ENCODE measurements at regions not wholly inside any gene's neighbourhood (a gene's known extent, or its start where the extent isn't known, plus 50 kb on each side); places are given as distances from the start of the nearest gene placed in this dataset.

DNA sequence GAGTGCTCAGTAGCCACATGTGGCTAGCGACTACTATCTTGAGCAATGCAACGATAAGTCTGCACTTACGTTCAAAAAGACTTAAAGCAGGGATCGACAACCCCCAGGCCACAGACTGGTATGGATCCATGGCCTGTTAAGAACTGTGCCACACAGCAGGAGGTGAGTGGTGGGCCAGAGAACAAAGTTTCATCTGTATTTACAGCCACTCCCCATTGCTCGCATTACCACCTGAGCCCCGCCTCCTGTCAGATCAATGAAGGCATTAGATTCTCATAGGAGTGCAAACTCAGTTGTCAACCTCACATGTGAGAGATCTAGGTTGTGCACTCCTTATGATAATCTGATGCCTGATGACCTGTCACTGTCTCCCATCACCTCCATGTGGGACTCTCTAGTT is 103.6 kb upstream of the ZRANB2 start:
- DNase-seq (ENCODE audit: low spot score), result no peak
- no peaks in the 10 kb centered on the region for H3K4me1 ChIP-seq (ENCODE audit: insufficient read depth, low read length, poor library complexity, severe bottlenecking)
- no peaks in the 10 kb centered on the region for H3K9me3 ChIP-seq (ENCODE audit: low read depth, low read length, poor library complexity, severe bottlenecking)
- H3K27me3 ChIP-seq (replicated peaks; ENCODE audit: insufficient read depth, low read depth, low read length, poor library complexity), result no peaks in the 10 kb centered on the region
- no peak overlapping the region for H3K4me3 ChIP-seq (ENCODE audit: low read depth, low read length, poor library complexity, severe bottlenecking)
- intact Hi-C loops (cut with micrococcal nuclease; ENCODE audit: unreplicated experiment), result no loop called here
- CTCF ChIA-PET, result no interaction called here
- BruUV-seq (replicated peaks), result no TSS peak
- TF ChIP-seq, protein P1, sequence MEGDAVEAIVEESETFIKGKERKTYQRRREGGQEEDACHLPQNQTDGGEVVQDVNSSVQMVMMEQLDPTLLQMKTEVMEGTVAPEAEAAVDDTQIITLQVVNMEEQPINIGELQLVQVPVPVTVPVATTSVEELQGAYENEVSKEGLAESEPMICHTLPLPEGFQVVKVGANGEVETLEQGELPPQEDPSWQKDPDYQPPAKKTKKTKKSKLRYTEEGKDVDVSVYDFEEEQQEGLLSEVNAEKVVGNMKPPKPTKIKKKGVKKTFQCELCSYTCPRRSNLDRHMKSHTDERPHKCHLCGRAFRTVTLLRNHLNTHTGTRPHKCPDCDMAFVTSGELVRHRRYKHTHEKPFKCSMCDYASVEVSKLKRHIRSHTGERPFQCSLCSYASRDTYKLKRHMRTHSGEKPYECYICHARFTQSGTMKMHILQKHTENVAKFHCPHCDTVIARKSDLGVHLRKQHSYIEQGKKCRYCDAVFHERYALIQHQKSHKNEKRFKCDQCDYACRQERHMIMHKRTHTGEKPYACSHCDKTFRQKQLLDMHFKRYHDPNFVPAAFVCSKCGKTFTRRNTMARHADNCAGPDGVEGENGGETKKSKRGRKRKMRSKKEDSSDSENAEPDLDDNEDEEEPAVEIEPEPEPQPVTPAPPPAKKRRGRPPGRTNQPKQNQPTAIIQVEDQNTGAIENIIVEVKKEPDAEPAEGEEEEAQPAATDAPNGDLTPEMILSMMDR (conservative IDR thresholded peaks at IDR 0.05; ENCODE audit: low read depth, low read length), result no peak
- TF ChIP-seq EZH2 (IDR thresholded peaks at IDR 0.05; ENCODE audit: borderline replicate concordance, low read depth, low read length, poor library complexity, severe bottlenecking), result no peak
- H3K27ac ChIP-seq (ENCODE audit: low read depth, low read length, poor library complexity, severe bottlenecking), result no peak overlapping the region
- POLR2A ChIA-PET (ENCODE audit: low non-redundant PET), result no interaction called here
- no peaks in the 10 kb centered on the region for H3K36me3 ChIP-seq (ENCODE audit: insufficient read depth, low read length, poor library complexity, severe bottlenecking)

DNA sequence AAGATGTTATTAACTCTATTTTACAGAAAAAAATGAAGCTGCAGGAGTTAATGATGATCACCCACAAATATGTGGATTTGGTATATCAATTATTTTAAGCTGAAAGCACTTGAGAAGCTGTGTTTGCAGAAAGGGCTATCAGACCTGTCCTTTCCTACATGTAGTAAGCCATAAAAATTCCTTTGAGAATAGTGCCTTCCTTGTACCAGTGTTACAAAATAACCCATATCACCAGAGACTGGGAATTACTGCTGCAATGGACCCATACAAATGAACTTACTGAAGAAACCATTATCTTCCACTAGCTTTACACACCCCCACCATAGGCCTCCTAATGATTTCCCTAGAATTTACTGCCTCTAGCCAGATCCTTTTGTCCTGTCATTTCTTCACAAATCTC is 99.2 kb upstream of the ZRANB2 start:
- intact Hi-C loops (cut with micrococcal nuclease; ENCODE audit: unreplicated experiment), result no loop called here

DNA sequence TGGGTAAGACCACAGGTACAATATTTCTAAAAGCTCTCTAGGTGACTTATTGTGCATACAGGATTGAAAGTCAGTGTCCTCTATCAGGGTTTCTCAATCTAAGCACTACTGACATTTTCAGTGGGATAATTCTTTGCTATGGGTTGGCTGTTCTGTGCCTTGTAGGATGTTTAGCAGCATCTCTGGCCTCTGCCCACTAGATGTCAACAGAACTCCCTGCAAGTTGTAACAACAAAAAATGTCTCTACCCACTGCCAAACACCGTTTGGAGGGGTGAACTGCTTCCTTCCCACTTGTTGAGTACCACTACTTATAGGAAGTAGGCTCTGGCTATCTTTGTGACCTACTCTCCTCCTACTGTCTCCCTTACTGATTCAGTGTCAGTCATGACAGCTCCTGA is 90.1 kb upstream of the ZRANB2 start:
- peaks cover 5% of the 10 kb centered on the region for H3K4me1 ChIP-seq (ENCODE audit: insufficient read depth, low read length, poor library complexity, severe bottlenecking)
- intact Hi-C loops (cut with micrococcal nuclease; ENCODE audit: unreplicated experiment), result no loop called here
- ChIA-PET POLR2A (ENCODE audit: low non-redundant PET) (no interaction called here), CTCF (no interaction called here)
- TF ChIP-seq, protein P1 (conservative IDR thresholded peaks at IDR 0.05; ENCODE audit: low read depth, low read length), result peak; percentile 38; the same call in 1 of the 2 replicates
- no peak for TF ChIP-seq EZH2 (IDR thresholded peaks at IDR 0.05; ENCODE audit: borderline replicate concordance, low read depth, low read length, poor library complexity, severe bottlenecking)
- peak; percentile 29 for DNase-seq (ENCODE audit: low spot score)
- no TSS peak for BruUV-seq (replicated peaks)
- H3K9me3 ChIP-seq (ENCODE audit: low read depth, low read length, poor library complexity, severe bottlenecking), result no peaks in the 10 kb centered on the region
- H3K27me3 ChIP-seq (replicated peaks; ENCODE audit: insufficient read depth, low read depth, low read length, poor library complexity), result no peaks in the 10 kb centered on the region
- no peaks in the 10 kb centered on the region for H3K36me3 ChIP-seq (ENCODE audit: insufficient read depth, low read length, poor library complexity, severe bottlenecking)
- H3K27ac ChIP-seq (ENCODE audit: low read depth, low read length, poor library complexity, severe bottlenecking), result no peak overlapping the region
- no peak overlapping the region for H3K4me3 ChIP-seq (ENCODE audit: low read depth, low read length, poor library complexity, severe bottlenecking)

More for the DNA sequence above, 99.2 kb upstream of the ZRANB2 start:
- H3K27me3 ChIP-seq (replicated peaks; ENCODE audit: insufficient read depth, low read depth, low read length, poor library complexity), result no peaks in the 10 kb centered on the region
- no peak for TF ChIP-seq EZH2 (IDR thresholded peaks at IDR 0.05; ENCODE audit: borderline replicate concordance, low read depth, low read length, poor library complexity, severe bottlenecking)
- TF ChIP-seq, protein P1 (conservative IDR thresholded peaks at IDR 0.05; ENCODE audit: low read depth, low read length), result no peak
- CTCF ChIA-PET, result no interaction called here
- H3K27ac ChIP-seq (ENCODE audit: low read depth, low read length, poor library complexity, severe bottlenecking), result no peak overlapping the region
- no peaks in the 10 kb centered on the region for H3K4me1 ChIP-seq (ENCODE audit: insufficient read depth, low read length, poor library complexity, severe bottlenecking)
- DNase-seq (ENCODE audit: low spot score), result no peak
- no peaks in the 10 kb centered on the region for H3K9me3 ChIP-seq (ENCODE audit: low read depth, low read length, poor library complexity, severe bottlenecking)
- POLR2A ChIA-PET (ENCODE audit: low non-redundant PET), result no interaction called here
- no peak overlapping the region for H3K4me3 ChIP-seq (ENCODE audit: low read depth, low read length, poor library complexity, severe bottlenecking)
- BruUV-seq (replicated peaks), result no TSS peak
- H3K36me3 ChIP-seq (ENCODE audit: insufficient read depth, low read length, poor library complexity, severe bottlenecking), result no peaks in the 10 kb centered on the region

Measured in A673 (cell line).